B cell (primary cell): ENCODE measurements at regions not wholly inside any gene's neighbourhood (a gene's known extent, or its start where the extent isn't known, plus 50 kb on each side); places are given as distances from the start of the nearest gene placed in this dataset.

ENCODE experiments used
- ATAC-seq: fragments of 200-7000 bp; cut with Tn5 transposase; one replicate; pipeline ENCODE4 v1.10.0; 2021; ENCODE audit warnings: low read depth, mild to moderate bottlenecking, moderate number of reproducible peaks, moderate library complexity
- CTCF ChIA-PET: fragments of 350-600 bp; sonication (Branson Sonifier 250); formaldehyde crosslinking; loops from one replicate; lab custom pipeline; 2021; ENCODE audit warnings: antibody characterized with exemption, inconsistent platforms; lab: Charles Lee
- POLR2A ChIA-PET: fragments of 350-600 bp; sonication (Branson Sonifier 250); formaldehyde crosslinking; loops from one replicate; lab custom pipeline; 2021; ENCODE audit warnings: antibody characterized with exemption; lab: Charles Lee
- DNase-seq: peaks from one replicate; pipeline ENCODE4 v3.0.0; 2013
- H2AFZ ChIP-seq: 2 replicates; pipeline ENCODE4 v1.6.1; 2012; ENCODE audit warnings: mild to moderate bottlenecking, low read depth, low read length; ENCODE audit not compliant: insufficient read depth, poor library complexity, severe bottlenecking
- H3K27ac ChIP-seq, 2 donors: 1 replicate in 1 of 2; 2 replicates in 1 of 2; pipeline ENCODE4 v1.5.1; 2012 to 2013; ENCODE audit warnings: low read length in 2 of 2, mild to moderate bottlenecking in 2 of 2, moderate library complexity in 1 of 2
- H3K27me3 ChIP-seq, 4 experiments: fragments of 200-600 bp in 1 of 4; sonication (generic) in 1 of 4; replicated peaks in 1 of 4; 1 replicate in 2 of 4; 2 replicates in 2 of 4; pipeline versions ENCODE4 v1.6.1 to v1.7.0; 2013 to 2016; ENCODE audit warnings: low read length in 3 of 4, mild to moderate bottlenecking in 2 of 4, mixed read lengths in 1 of 4, moderate library complexity in 1 of 4; ENCODE audit not compliant: insufficient read depth in 4 of 4, control insufficient read depth in 3 of 4; ENCODE audit errors: control extremely low read depth in 1 of 4
- H3K36me3 ChIP-seq, 2 experiments: replicated peaks in 1 of 2; 1 replicate in 1 of 2; 2 replicates in 1 of 2; pipeline versions ENCODE4 v1.6.1 to v1.7.1; 2013; ENCODE audit warnings: low read length in 1 of 2; ENCODE audit not compliant: insufficient read depth in 2 of 2, control insufficient read depth in 1 of 2; ENCODE audit errors: control extremely low read depth in 1 of 2, extremely low read depth in 1 of 2
- H3K4me1 ChIP-seq, 2 donors: fragments of 200-600 bp in 1 of 2; sonication (generic) in 1 of 2; 1 replicate in 1 of 2; 2 replicates in 1 of 2; pipeline versions ENCODE4 v1.5.1 to v1.6.1; 2013 to 2017; ENCODE audit warnings: low read length in 2 of 2; ENCODE audit not compliant: control insufficient read depth in 2 of 2, insufficient read depth in 2 of 2
- H3K4me2 ChIP-seq: replicated peaks from 2 replicates; pipeline ENCODE3; 2012; ENCODE audit warnings: mild to moderate bottlenecking, low read depth, low read length; ENCODE audit not compliant: poor library complexity, severe bottlenecking
- H3K4me3 ChIP-seq, 5 experiments: fragments of 200-600 bp in 1 of 5; sonication (generic) in 1 of 5; 1 replicate in 3 of 5; 2 replicates in 2 of 5; pipeline versions ENCODE4 v1.5.1 to v1.7.0; 2011 to 2016; ENCODE audit warnings: low read length in 4 of 5, mild to moderate bottlenecking in 4 of 5, low read depth in 2 of 5, control low read depth in 1 of 5, moderate library complexity in 1 of 5; ENCODE audit not compliant: insufficient read depth in 1 of 5; ENCODE audit errors: control extremely low read depth in 1 of 5, extremely low read depth in 1 of 5
- H3K79me2 ChIP-seq: fragments of 200-600 bp; sonication (generic); one replicate; pipeline ENCODE4 v1.6.0; 2016; ENCODE audit warnings: low read length; ENCODE audit not compliant: control insufficient read depth, insufficient read depth
- H3K9ac ChIP-seq: fragments of 200-600 bp; sonication (generic); 2 replicates; pipeline ENCODE4 v1.6.1; 2017; ENCODE audit warnings: mild to moderate bottlenecking, low read length, moderate library complexity
- H3K9me3 ChIP-seq, 3 donors: one replicate each; pipeline versions ENCODE4 v1.6.1 to v1.7.1; 2013; ENCODE audit warnings: low read length in 2 of 3; ENCODE audit not compliant: control insufficient read depth in 2 of 3, insufficient read depth in 1 of 3; ENCODE audit errors: control extremely low read depth in 1 of 3
- H4K20me1 ChIP-seq: 2 replicates; pipeline ENCODE4 v1.6.0; 2012; ENCODE audit warnings: mild to moderate bottlenecking, low read length; ENCODE audit not compliant: insufficient read depth, control insufficient read depth, poor library complexity, severe bottlenecking
- H3K27ac Mint-ChIP-seq: one replicate; pipeline ENCODE4 v1.8.0; 2021; ENCODE audit warnings: mixed read lengths
- H3K27me3 Mint-ChIP-seq: one replicate; pipeline ENCODE4 v1.8.0; 2021; ENCODE audit warnings: mixed read lengths
- H3K4me1 Mint-ChIP-seq: one replicate; pipeline ENCODE4 v1.8.0; 2021; ENCODE audit warnings: mixed read lengths
- H3K4me3 Mint-ChIP-seq: one replicate; pipeline ENCODE4 v1.8.0; 2021; ENCODE audit warnings: mixed read lengths
- H3K9me3 Mint-ChIP-seq: one replicate; pipeline ENCODE4 v1.8.0; 2022; ENCODE audit warnings: mixed read lengths; ENCODE audit not compliant: insufficient read depth
- EZH2 ChIP-seq: IDR thresholded peaks from 2 replicates; pipeline ENCODE4 v1.6.1; 2012; ENCODE audit warnings: borderline replicate concordance, low read depth, mild to moderate bottlenecking, moderate library complexity, low read length; ENCODE audit not compliant: insufficient read depth, poor library complexity, severe bottlenecking
- WGBS: methylation state at CpG from one replicate; pipeline ENCODE4 v1.1.5; 2013; ENCODE audit warnings: missing lambda C conversion rate; ENCODE audit not compliant: insufficient coverage; 5-methylcytosine and 5-hydroxymethylcytosine counted together
- intact Hi-C: fragments of 100-400 bp; cut with micrococcal nuclease; formaldehyde crosslinking; loops from one replicate; pipeline ENCODE4 v1.10.0; 2022
- TF ChIP-seq, protein P1 (sequence below): fragments of 200-600 bp; IDR thresholded peaks from one replicate; pipeline ENCODE4 v1.8.0; 2022; ENCODE audit warnings: antibody characterized with exemption, mild to moderate bottlenecking

DNA sequence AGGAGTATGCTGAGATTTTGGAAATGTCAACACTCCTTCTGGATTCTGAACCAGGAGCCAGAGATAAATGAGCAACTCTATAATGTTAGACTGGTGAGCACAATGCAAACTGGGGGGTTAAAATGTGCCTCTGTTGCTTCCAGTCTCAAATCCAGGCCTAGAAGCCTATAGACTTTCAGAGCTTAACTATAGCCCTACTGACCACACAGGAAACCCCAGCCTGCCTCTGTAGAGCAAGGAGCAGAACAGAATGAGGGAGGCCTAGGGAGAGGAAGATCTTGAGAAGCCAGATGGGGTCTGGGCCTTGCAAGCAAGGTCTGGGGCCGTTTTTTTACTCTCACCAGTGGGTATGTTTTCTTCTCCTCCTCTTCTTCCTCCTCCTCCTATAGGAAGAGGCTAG, 225.4 kb upstream of the KITLG start:
- intact Hi-C loops, result no loop called here
- Mint-ChIP-seq H3K27ac (no peak overlapping the region), H3K27me3 (no peaks in the 10 kb centered on the region), H3K9me3 (no peaks in the 10 kb centered on the region), H3K4me1 (no peaks in the 10 kb centered on the region), H3K4me3 (no peak overlapping the region)
- Histone ChIP-seq H2AFZ (no peak overlapping the region), H3K27ac (no peak overlapping the region), H3K4me2 (no peak overlapping the region), H3K4me1 (no peaks in the 10 kb centered on the region), H3K79me2 (no peaks in the 10 kb centered on the region), H3K9ac (no peak overlapping the region), H3K9me3 (no peaks in the 10 kb centered on the region), H3K27me3 (no peaks in the 10 kb centered on the region), H4K20me1 (no peaks in the 10 kb centered on the region), H3K36me3 (no peaks in the 10 kb centered on the region), H3K4me3 (no peak overlapping the region)
- no CpG with 5 or more reads among the region's 1 CpG for WGBS
- ChIA-PET POLR2A (no interaction called here), CTCF (no interaction called here)
- DNase-seq (no peak), ATAC-seq (no peak)
- TF ChIP-seq, protein P1, sequence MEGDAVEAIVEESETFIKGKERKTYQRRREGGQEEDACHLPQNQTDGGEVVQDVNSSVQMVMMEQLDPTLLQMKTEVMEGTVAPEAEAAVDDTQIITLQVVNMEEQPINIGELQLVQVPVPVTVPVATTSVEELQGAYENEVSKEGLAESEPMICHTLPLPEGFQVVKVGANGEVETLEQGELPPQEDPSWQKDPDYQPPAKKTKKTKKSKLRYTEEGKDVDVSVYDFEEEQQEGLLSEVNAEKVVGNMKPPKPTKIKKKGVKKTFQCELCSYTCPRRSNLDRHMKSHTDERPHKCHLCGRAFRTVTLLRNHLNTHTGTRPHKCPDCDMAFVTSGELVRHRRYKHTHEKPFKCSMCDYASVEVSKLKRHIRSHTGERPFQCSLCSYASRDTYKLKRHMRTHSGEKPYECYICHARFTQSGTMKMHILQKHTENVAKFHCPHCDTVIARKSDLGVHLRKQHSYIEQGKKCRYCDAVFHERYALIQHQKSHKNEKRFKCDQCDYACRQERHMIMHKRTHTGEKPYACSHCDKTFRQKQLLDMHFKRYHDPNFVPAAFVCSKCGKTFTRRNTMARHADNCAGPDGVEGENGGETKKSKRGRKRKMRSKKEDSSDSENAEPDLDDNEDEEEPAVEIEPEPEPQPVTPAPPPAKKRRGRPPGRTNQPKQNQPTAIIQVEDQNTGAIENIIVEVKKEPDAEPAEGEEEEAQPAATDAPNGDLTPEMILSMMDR, result no peak
- TF ChIP-seq EZH2, result no peak

DNA sequence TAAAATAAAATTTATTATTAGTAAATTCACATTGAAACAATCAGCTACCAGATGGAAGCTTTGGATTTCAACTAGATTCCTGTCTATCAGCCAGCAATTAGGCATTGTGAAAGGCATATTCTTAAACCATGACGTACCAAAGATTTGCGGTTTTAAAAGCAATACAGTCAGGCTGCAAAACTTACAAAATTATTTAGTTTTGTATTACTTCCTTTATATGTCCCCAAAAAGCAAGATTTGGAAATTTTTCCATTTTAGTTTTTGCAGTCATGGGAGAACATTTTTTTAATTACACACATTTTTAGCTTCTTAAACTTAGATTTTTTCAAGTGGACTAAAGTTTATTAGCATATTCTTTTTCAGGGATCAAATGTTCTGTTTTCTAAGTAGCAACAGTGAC, 225.0 kb upstream of the KITLG start:
- WGBS, result no CpG with 5 or more reads among the region's 2 CpGs
- Histone ChIP-seq H3K79me2 (no peaks in the 10 kb centered on the region), H2AFZ (no peak overlapping the region), H3K27me3 (no peaks in the 10 kb centered on the region), H3K9me3 (no peaks in the 10 kb centered on the region), H3K4me3 (no peak overlapping the region), H3K27ac (no peak overlapping the region), H3K4me2 (no peak overlapping the region), H4K20me1 (no peaks in the 10 kb centered on the region), H3K4me1 (no peaks in the 10 kb centered on the region), H3K9ac (no peak overlapping the region), H3K36me3 (no peaks in the 10 kb centered on the region)
- TF ChIP-seq, protein P1, result no peak
- no peak for TF ChIP-seq EZH2
- H3K9me3 Mint-ChIP-seq, result no peaks in the 10 kb centered on the region
- no peak overlapping the region for H3K27ac Mint-ChIP-seq
- POLR2A ChIA-PET, result no interaction called here
- no peaks in the 10 kb centered on the region for H3K4me1 Mint-ChIP-seq
- DNase-seq, result no peak
- no peak for ATAC-seq
- H3K27me3 Mint-ChIP-seq, result no peaks in the 10 kb centered on the region
- no peak overlapping the region for H3K4me3 Mint-ChIP-seq
- intact Hi-C loops, result no loop called here
- CTCF ChIA-PET, result no interaction called here
